WTC11 (cell line): ENCODE measurements at regions not wholly inside any gene's neighbourhood (a gene's known extent, or its start where the extent isn't known, plus 50 kb on each side); places are given as distances from the start of the nearest gene placed in this dataset.

ENCODE experiments used
- ATAC-seq: fragments of 200-7000 bp; cut with Tn5 transposase; 2 replicates; pipeline ENCODE4 v1.10.0; 2021; ENCODE audit warnings: mild to moderate bottlenecking, moderate library complexity
- CTCF ChIA-PET: fragments of 300-600 bp; sonication (Branson Sonifier 250); formaldehyde crosslinking; loops from one replicate; lab custom pipeline; 2021; ENCODE audit warnings: antibody characterized with exemption; lab: Charles Lee
- POLR2A ChIA-PET: fragments of 350-600 bp; sonication (Branson Sonifier 250); formaldehyde crosslinking; loops from one replicate; lab custom pipeline; 2021; ENCODE audit warnings: antibody characterized with exemption; lab: Charles Lee
- DNase-seq: peaks from one replicate; pipeline ENCODE4 v3.0.0; 2021; ENCODE audit warnings: low spot score
- H3K27ac Mint-ChIP-seq: 2 replicates; pipeline ENCODE4 v1.8.0; 2021; ENCODE audit warnings: mixed read lengths
- H3K27me3 Mint-ChIP-seq: 2 replicates; pipeline ENCODE4 v1.8.0; 2021; ENCODE audit warnings: low read depth, mild to moderate bottlenecking, moderate library complexity, mixed read lengths
- H3K36me3 Mint-ChIP-seq: 2 replicates; pipeline ENCODE4 v1.8.0; 2021; ENCODE audit warnings: mixed read lengths
- H3K4me1 Mint-ChIP-seq: 2 replicates; pipeline ENCODE4 v1.8.0; 2022; ENCODE audit warnings: mixed read lengths
- H3K4me3 Mint-ChIP-seq: 2 replicates; pipeline ENCODE4 v1.8.0; 2021; ENCODE audit warnings: mild to moderate bottlenecking, moderate library complexity, mixed read lengths
- H3K9me3 Mint-ChIP-seq: 2 replicates; pipeline ENCODE4 v1.8.0; 2021; ENCODE audit warnings: mixed read lengths
- CREB1 ChIP-seq: sonication (generic); formaldehyde crosslinking; IDR thresholded peaks from 2 replicates; pipeline ENCODE4 v1.8.0; 2023; ENCODE audit warnings: mild to moderate bottlenecking, missing genetic modification reagents
- EMX1 ChIP-seq: fragments of 250-450 bp; sonication (Bioruptor Pico); IDR thresholded peaks from 2 replicates; pipeline ENCODE4 v1.8.0; 2021; ENCODE audit warnings: mild to moderate bottlenecking
- ESRRA ChIP-seq: sonication (generic); formaldehyde crosslinking; IDR thresholded peaks from 2 replicates; pipeline ENCODE4 v1.8.1; 2022; ENCODE audit warnings: mild to moderate bottlenecking, missing genetic modification reagents, borderline replicate concordance
- IRF2 ChIP-seq: sonication (generic); formaldehyde crosslinking; IDR thresholded peaks from 2 replicates; pipeline ENCODE4 v1.8.0; 2022; ENCODE audit warnings: low read depth, missing genetic modification reagents, borderline replicate concordance
- JUN ChIP-seq: sonication (generic); formaldehyde crosslinking; IDR thresholded peaks from 2 replicates; pipeline ENCODE4 v1.8.0; 2023; ENCODE audit warnings: mild to moderate bottlenecking, missing genetic modification reagents
- MYBL2 ChIP-seq: sonication (generic); formaldehyde crosslinking; IDR thresholded peaks from 2 replicates; pipeline ENCODE4 v1.8.1; 2023; ENCODE audit warnings: mild to moderate bottlenecking, moderate library complexity, missing genetic modification reagents
- NFYB ChIP-seq: sonication (generic); formaldehyde crosslinking; conservative IDR thresholded peaks from 2 replicates; pipeline ENCODE4 v1.8.0; 2022; ENCODE audit warnings: low read depth, missing genetic modification reagents
- NR1H2 ChIP-seq: sonication (generic); formaldehyde crosslinking; IDR thresholded peaks from 2 replicates; pipeline ENCODE4 v1.9.0; 2021; ENCODE audit warnings: mild to moderate bottlenecking, moderate library complexity, missing genetic modification reagents
- OVOL2 ChIP-seq: fragments of 250-450 bp; sonication (Bioruptor Pico); IDR thresholded peaks from 2 replicates; pipeline ENCODE4 v1.9.0; 2021; ENCODE audit warnings: mild to moderate bottlenecking, borderline replicate concordance
- RORB ChIP-seq: fragments of 250-450 bp; sonication (Bioruptor Pico); IDR thresholded peaks from 2 replicates; pipeline ENCODE4 v1.9.0; 2021; ENCODE audit warnings: mild to moderate bottlenecking
- SMAD3 ChIP-seq: sonication (generic); formaldehyde crosslinking; IDR thresholded peaks from 2 replicates; pipeline ENCODE4 v1.8.0; 2022; ENCODE audit warnings: missing genetic modification reagents, mild to moderate bottlenecking, borderline replicate concordance
- TEAD4 ChIP-seq: sonication (generic); formaldehyde crosslinking; IDR thresholded peaks from 2 replicates; pipeline ENCODE4 v1.8.0; 2022; ENCODE audit warnings: mild to moderate bottlenecking, missing genetic modification reagents
- TP53 ChIP-seq: sonication (generic); formaldehyde crosslinking; IDR thresholded peaks from 2 replicates; pipeline ENCODE4 v1.8.1; 2023; ENCODE audit warnings: mild to moderate bottlenecking, missing genetic modification reagents
- ZBTB21 ChIP-seq: sonication (generic); formaldehyde crosslinking; IDR thresholded peaks from 2 replicates; pipeline ENCODE4 v1.8.1; 2023; ENCODE audit warnings: mild to moderate bottlenecking, missing genetic modification reagents, borderline replicate concordance
- ZNF121 ChIP-seq: sonication (generic); formaldehyde crosslinking; IDR thresholded peaks from 2 replicates; pipeline ENCODE4 v1.8.0; 2023; ENCODE audit warnings: missing genetic modification reagents
- ZNF232 ChIP-seq: sonication (generic); formaldehyde crosslinking; IDR thresholded peaks from 2 replicates; pipeline ENCODE4 v1.8.0; 2022; ENCODE audit warnings: mild to moderate bottlenecking, missing genetic modification reagents
- ZNF416 ChIP-seq: fragments of 250-450 bp; sonication (Bioruptor Pico); IDR thresholded peaks from 2 replicates; pipeline ENCODE4 v1.9.0; 2021; ENCODE audit warnings: mild to moderate bottlenecking, inconsistent platforms
- ZNF423 ChIP-seq: fragments of 250-450 bp; sonication (Bioruptor Pico); IDR thresholded peaks from 2 replicates; pipeline ENCODE4 v2.1.2; 2022; ENCODE audit warnings: mild to moderate bottlenecking, moderate library complexity
- ZNF671 ChIP-seq: fragments of 250-450 bp; sonication (Bioruptor Pico); IDR thresholded peaks from 2 replicates; pipeline ENCODE4 v1.8.0; 2021; ENCODE audit warnings: mild to moderate bottlenecking
- TF ChIP-seq, protein P1 (sequence below): sonication (generic); formaldehyde crosslinking; IDR thresholded peaks from 2 replicates; pipeline ENCODE4 v1.8.0; 2022; ENCODE audit warnings: missing genetic modification reagents
- TF ChIP-seq, protein P2 (sequence below): sonication (generic); formaldehyde crosslinking; IDR thresholded peaks from 2 replicates; pipeline ENCODE4 v1.8.0; 2023; ENCODE audit warnings: mild to moderate bottlenecking, missing genetic modification reagents
- TF ChIP-seq, protein P3 (sequence below): sonication (generic); formaldehyde crosslinking; IDR thresholded peaks from 2 replicates; pipeline ENCODE4 v1.8.1; 2023; ENCODE audit warnings: mild to moderate bottlenecking, missing genetic modification reagents, moderate library complexity
- TF ChIP-seq, protein P4 (sequence below): sonication (generic); formaldehyde crosslinking; IDR thresholded peaks from 2 replicates; pipeline ENCODE4 v1.8.1; 2023; ENCODE audit warnings: mild to moderate bottlenecking, moderate library complexity, missing genetic modification reagents

DNA sequence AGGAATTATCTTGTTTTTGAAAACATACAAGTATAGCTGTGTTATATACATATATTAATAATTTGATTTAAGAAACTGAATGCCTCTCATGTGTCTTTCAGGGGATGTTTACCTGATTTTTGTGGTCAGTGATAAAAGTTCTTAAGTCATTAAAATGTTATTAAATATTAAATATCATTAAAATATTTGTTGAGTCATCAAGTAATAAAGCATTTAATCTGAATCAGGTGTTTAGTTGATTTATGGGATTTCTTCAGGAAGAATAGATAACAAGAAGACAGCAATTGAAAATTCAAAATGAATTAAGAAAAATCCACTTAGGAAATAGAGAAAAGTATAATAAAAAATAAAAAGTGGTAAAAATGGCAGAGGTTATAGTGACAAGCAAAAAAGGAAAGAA is 361.9 kb upstream of the EYS start:
- no peak for DNase-seq
- TF ChIP-seq OVOL2 (CRISPR knock-in tag) = no peak
- TF ChIP-seq, protein P1, sequence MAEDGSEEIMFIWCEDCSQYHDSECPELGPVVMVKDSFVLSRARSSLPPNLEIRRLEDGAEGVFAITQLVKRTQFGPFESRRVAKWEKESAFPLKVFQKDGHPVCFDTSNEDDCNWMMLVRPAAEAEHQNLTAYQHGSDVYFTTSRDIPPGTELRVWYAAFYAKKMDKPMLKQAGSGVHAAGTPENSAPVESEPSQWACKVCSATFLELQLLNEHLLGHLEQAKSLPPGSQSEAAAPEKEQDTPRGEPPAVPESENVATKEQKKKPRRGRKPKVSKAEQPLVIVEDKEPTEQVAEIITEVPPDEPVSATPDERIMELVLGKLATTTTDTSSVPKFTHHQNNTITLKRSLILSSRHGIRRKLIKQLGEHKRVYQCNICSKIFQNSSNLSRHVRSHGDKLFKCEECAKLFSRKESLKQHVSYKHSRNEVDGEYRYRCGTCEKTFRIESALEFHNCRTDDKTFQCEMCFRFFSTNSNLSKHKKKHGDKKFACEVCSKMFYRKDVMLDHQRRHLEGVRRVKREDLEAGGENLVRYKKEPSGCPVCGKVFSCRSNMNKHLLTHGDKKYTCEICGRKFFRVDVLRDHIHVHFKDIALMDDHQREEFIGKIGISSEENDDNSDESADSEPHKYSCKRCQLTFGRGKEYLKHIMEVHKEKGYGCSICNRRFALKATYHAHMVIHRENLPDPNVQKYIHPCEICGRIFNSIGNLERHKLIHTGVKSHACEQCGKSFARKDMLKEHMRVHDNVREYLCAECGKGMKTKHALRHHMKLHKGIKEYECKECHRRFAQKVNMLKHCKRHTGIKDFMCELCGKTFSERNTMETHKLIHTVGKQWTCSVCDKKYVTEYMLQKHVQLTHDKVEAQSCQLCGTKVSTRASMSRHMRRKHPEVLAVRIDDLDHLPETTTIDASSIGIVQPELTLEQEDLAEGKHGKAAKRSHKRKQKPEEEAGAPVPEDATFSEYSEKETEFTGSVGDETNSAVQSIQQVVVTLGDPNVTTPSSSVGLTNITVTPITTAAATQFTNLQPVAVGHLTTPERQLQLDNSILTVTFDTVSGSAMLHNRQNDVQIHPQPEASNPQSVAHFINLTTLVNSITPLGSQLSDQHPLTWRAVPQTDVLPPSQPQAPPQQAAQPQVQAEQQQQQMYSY (CRISPR knock-in tag) = no peak
- POLR2A ChIA-PET = no interaction called here
- H3K4me3 Mint-ChIP-seq = no peak overlapping the region
- H3K27me3 Mint-ChIP-seq = peaks cover 2% of the 10 kb centered on the region; the same call in 1 of the 2 replicates
- CTCF ChIA-PET = no interaction called here
- ATAC-seq = no peak
- H3K27ac Mint-ChIP-seq = no peak overlapping the region
- H3K9me3 Mint-ChIP-seq = peaks cover 48% of the 10 kb centered on the region
- no peaks in the 10 kb centered on the region for H3K4me1 Mint-ChIP-seq
- H3K36me3 Mint-ChIP-seq = peaks cover 26% of the 10 kb centered on the region

DNA sequence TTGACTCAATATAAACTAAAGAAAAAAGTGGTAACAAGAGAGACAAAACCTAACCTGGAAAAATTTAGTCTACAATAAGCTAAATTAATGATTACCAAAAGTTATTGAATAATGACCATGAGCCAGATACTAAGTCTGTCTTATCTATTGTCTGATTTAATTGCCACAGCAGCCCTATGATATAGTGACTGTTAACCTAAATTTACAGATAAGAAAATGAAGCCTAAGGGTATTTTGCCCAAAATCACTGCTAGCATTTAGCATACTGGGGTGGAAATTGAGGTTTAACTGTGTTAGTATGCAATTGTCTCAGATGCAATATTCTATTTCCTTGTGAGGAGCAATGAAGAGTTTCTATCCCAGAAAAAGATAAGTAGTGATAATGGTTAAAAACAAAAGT is 361.0 kb upstream of the EYS start:
- no peak for DNase-seq
- Mint-ChIP-seq H3K9me3 (peaks cover 49% of the 10 kb centered on the region), H3K4me1 (no peaks in the 10 kb centered on the region), H3K27ac (no peak overlapping the region), H3K27me3 (peaks cover 2% of the 10 kb centered on the region; the same call in 1 of the 2 replicates), H3K36me3 (peaks cover 29% of the 10 kb centered on the region), H3K4me3 (no peak overlapping the region)
- CTCF ChIA-PET = no interaction called here
- ATAC-seq = no peak
- TF ChIP-seq, protein P2, sequence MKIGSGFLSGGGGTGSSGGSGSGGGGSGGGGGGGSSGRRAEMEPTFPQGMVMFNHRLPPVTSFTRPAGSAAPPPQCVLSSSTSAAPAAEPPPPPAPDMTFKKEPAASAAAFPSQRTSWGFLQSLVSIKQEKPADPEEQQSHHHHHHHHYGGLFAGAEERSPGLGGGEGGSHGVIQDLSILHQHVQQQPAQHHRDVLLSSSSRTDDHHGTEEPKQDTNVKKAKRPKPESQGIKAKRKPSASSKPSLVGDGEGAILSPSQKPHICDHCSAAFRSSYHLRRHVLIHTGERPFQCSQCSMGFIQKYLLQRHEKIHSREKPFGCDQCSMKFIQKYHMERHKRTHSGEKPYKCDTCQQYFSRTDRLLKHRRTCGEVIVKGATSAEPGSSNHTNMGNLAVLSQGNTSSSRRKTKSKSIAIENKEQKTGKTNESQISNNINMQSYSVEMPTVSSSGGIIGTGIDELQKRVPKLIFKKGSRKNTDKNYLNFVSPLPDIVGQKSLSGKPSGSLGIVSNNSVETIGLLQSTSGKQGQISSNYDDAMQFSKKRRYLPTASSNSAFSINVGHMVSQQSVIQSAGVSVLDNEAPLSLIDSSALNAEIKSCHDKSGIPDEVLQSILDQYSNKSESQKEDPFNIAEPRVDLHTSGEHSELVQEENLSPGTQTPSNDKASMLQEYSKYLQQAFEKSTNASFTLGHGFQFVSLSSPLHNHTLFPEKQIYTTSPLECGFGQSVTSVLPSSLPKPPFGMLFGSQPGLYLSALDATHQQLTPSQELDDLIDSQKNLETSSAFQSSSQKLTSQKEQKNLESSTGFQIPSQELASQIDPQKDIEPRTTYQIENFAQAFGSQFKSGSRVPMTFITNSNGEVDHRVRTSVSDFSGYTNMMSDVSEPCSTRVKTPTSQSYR = no peak
- no peak for TF ChIP-seq NFYB (CRISPR knock-in tag)
- TF ChIP-seq ZNF121 (CRISPR knock-in tag) = no peak
- no peak for TF ChIP-seq CREB1 (CRISPR knock-in tag)
- no peak for TF ChIP-seq TP53
- POLR2A ChIA-PET = no interaction called here

DNA sequence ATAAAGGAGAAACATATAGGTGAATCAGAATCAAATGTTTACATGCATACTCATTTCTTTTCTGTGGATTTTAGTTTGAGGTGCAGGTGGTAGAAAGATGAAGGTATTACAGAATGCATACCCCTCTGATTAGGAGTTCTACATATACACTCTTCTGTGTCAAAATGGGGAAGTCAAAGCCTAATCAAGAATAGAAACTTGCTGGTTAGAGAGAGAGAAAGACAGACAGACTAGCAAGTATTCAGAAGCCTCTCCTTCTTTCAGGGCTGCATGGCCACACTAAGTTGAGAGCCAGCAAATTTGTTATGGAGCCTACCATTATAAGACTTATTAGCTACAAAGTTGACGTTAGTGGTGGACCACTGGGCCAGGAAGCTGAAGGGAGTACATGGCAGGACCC is 358.3 kb upstream of the EYS start:
- H3K27ac Mint-ChIP-seq = no peak overlapping the region
- DNase-seq (no peak), ATAC-seq (no peak)
- H3K36me3 Mint-ChIP-seq = peaks cover 31% of the 10 kb centered on the region
- ChIA-PET POLR2A (no interaction called here), CTCF (no interaction called here)
- peaks cover 40% of the 10 kb centered on the region for H3K9me3 Mint-ChIP-seq
- no peaks in the 10 kb centered on the region for H3K4me1 Mint-ChIP-seq
- TF ChIP-seq, protein P3, sequence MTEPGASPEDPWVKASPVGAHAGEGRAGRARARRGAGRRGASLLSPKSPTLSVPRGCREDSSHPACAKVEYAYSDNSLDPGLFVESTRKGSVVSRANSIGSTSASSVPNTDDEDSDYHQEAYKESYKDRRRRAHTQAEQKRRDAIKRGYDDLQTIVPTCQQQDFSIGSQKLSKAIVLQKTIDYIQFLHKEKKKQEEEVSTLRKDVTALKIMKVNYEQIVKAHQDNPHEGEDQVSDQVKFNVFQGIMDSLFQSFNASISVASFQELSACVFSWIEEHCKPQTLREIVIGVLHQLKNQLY (CRISPR knock-in tag) = no peak
- TF ChIP-seq ZNF416 (CRISPR knock-in tag) (no peak), ZNF671 (no peak), SMAD3 (CRISPR knock-in tag) (no peak), ZBTB21 (CRISPR knock-in tag) (no peak), TEAD4 (CRISPR knock-in tag) (no peak), ESRRA (CRISPR knock-in tag) (no peak), RORB (no peak), NR1H2 (CRISPR knock-in tag) (no peak), ZNF232 (CRISPR knock-in tag) (no peak), IRF2 (CRISPR knock-in tag) (no peak), JUN (CRISPR knock-in tag) (no peak), ZNF423 (CRISPR knock-in tag) (no peak), EMX1 (CRISPR knock-in tag) (no peak), MYBL2 (no peak)
- TF ChIP-seq, protein P4, sequence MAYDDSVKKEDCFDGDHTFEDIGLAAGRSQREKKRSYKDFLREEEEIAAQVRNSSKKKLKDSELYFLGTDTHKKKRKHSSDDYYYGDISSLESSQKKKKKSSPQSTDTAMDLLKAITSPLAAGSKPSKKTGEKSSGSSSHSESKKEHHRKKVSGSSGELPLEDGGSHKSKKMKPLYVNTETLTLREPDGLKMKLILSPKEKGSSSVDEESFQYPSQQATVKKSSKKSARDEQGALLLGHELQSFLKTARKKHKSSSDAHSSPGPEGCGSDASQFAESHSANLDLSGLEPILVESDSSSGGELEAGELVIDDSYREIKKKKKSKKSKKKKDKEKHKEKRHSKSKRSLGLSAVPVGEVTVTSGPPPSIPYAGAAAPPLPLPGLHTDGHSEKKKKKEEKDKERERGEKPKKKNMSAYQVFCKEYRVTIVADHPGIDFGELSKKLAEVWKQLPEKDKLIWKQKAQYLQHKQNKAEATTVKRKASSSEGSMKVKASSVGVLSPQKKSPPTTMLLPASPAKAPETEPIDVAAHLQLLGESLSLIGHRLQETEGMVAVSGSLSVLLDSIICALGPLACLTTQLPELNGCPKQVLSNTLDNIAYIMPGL (CRISPR knock-in tag) = no peak
- TF ChIP-seq, protein P1 (CRISPR knock-in tag) = no peak
- no peak overlapping the region for H3K4me3 Mint-ChIP-seq
- peaks cover 2% of the 10 kb centered on the region; the same call in 1 of the 2 replicates for H3K27me3 Mint-ChIP-seq
